ENCODE measurements at regions not wholly inside any gene's neighbourhood (a gene's known extent, or its start where the extent isn't known, plus 50 kb on each side); places are given as distances from the start of the nearest gene placed in this dataset.

GRCh38 chr2:7907041-7907440, 774.8 kb upstream of the ID2 start:
- H3K4me3 Mint-ChIP-seq (ENCODE audit: unreplicated experiment): no peak overlapping the region
- TF ChIP-seq CTCF (IDR thresholded peaks at IDR 0.05): no peak
- H3K4me1 Mint-ChIP-seq (ENCODE audit: unreplicated experiment): no peaks in the 10 kb centered on the region
- DNase-seq (ENCODE audit: extremely low spot score, unreplicated experiment): no peak
- H3K27me3 Mint-ChIP-seq (ENCODE audit: unreplicated experiment): peaks cover 2% of the 10 kb centered on the region
- no peaks in the 10 kb centered on the region for H3K36me3 Mint-ChIP-seq (ENCODE audit: unreplicated experiment)
- H3K27ac Mint-ChIP-seq (ENCODE audit: unreplicated experiment): no peak overlapping the region
- H3K9me3 Mint-ChIP-seq (ENCODE audit: unreplicated experiment): no peaks in the 10 kb centered on the region

- H3K27ac Mint-ChIP-seq (ENCODE audit: unreplicated experiment): no peak overlapping the region
- H3K36me3 Mint-ChIP-seq (ENCODE audit: unreplicated experiment): no peaks in the 10 kb centered on the region
- H3K9me3 Mint-ChIP-seq (ENCODE audit: unreplicated experiment): peaks cover 4% of the 10 kb centered on the region
- H3K4me3 Mint-ChIP-seq (ENCODE audit: unreplicated experiment): no peak overlapping the region
- no peak for DNase-seq (ENCODE audit: extremely low spot score, unreplicated experiment)
- H3K27me3 Mint-ChIP-seq (ENCODE audit: unreplicated experiment): no peaks in the 10 kb centered on the region
- no peaks in the 10 kb centered on the region for H3K4me1 Mint-ChIP-seq (ENCODE audit: unreplicated experiment)
- TF ChIP-seq CTCF (IDR thresholded peaks at IDR 0.05): no peak
These were observed 771.1 kb upstream of the ID2 start for GRCh38 chr2:7910752-7911151.

GRCh38 chr2:7911196-7911595, 770.7 kb upstream of the ID2 start:
- Mint-ChIP-seq H3K4me3 (ENCODE audit: unreplicated experiment) (no peak overlapping the region), H3K27me3 (ENCODE audit: unreplicated experiment) (no peaks in the 10 kb centered on the region), H3K9me3 (ENCODE audit: unreplicated experiment) (peaks cover 4% of the 10 kb centered on the region), H3K36me3 (ENCODE audit: unreplicated experiment) (no peaks in the 10 kb centered on the region), H3K4me1 (ENCODE audit: unreplicated experiment) (no peaks in the 10 kb centered on the region), H3K27ac (ENCODE audit: unreplicated experiment) (no peak overlapping the region)
- no peak for TF ChIP-seq CTCF (IDR thresholded peaks at IDR 0.05)
- DNase-seq (ENCODE audit: extremely low spot score, unreplicated experiment): no peak

- Mint-ChIP-seq H3K4me3 (ENCODE audit: unreplicated experiment) (no peak overlapping the region), H3K27me3 (ENCODE audit: unreplicated experiment) (peaks cover 2% of the 10 kb centered on the region), H3K9me3 (ENCODE audit: unreplicated experiment) (peaks cover 8% of the 10 kb centered on the region), H3K4me1 (ENCODE audit: unreplicated experiment) (no peaks in the 10 kb centered on the region), H3K36me3 (ENCODE audit: unreplicated experiment) (no peaks in the 10 kb centered on the region), H3K27ac (ENCODE audit: unreplicated experiment) (no peak overlapping the region)
- DNase-seq (ENCODE audit: extremely low spot score, unreplicated experiment): no peak
- no peak for TF ChIP-seq CTCF (IDR thresholded peaks at IDR 0.05)
These were observed 767.9 kb upstream of the ID2 start for GRCh38 chr2:7913974-7914373.

- H3K27ac Mint-ChIP-seq (ENCODE audit: unreplicated experiment): no peak overlapping the region
- no peaks in the 10 kb centered on the region for H3K4me1 Mint-ChIP-seq (ENCODE audit: unreplicated experiment)
- TF ChIP-seq CTCF (IDR thresholded peaks at IDR 0.05): no peak
- no peak overlapping the region for H3K4me3 Mint-ChIP-seq (ENCODE audit: unreplicated experiment)
- H3K36me3 Mint-ChIP-seq (ENCODE audit: unreplicated experiment): no peaks in the 10 kb centered on the region
- peaks cover 8% of the 10 kb centered on the region for H3K9me3 Mint-ChIP-seq (ENCODE audit: unreplicated experiment)
- no peak for DNase-seq (ENCODE audit: extremely low spot score, unreplicated experiment)
- peaks cover 2% of the 10 kb centered on the region for H3K27me3 Mint-ChIP-seq (ENCODE audit: unreplicated experiment)
These were observed 766.4 kb upstream of the ID2 start for GRCh38 chr2:7915302-7916091.
